ENCODE measurements at regions not wholly inside any gene's neighbourhood (a gene's known extent, or its start where the extent isn't known, plus 50 kb on each side); places are given as distances from the start of the nearest gene placed in this dataset.

GRCh38 chr4:163852246-163852645 lies 357.8 kb downstream of the TMA16 start:
- H4K20me1 ChIP-seq (replicated peaks in 1 of 2; ENCODE audit: control insufficient read depth in 1 of 2, insufficient read depth in 2 of 2, low read length in 2 of 2) = no peaks in the 10 kb centered on the region
- no peak for FAIRE-seq
- TF ChIP-seq NANOG (IDR thresholded peaks at IDR 0.05; ENCODE audit: insufficient read depth, low read depth, low read length, poor library complexity, severe bottlenecking) = no peak
- no peak for TF ChIP-seq ATF2 (IDR thresholded peaks at IDR 0.05; ENCODE audit: low read length)
- TF ChIP-seq CTBP2 (IDR thresholded peaks at IDR 0.05; ENCODE audit: borderline replicate concordance, insufficient read depth, insufficient read length, low read length) = no peak
- TF ChIP-seq KDM5A (IDR thresholded peaks at IDR 0.05; ENCODE audit: low read length) = no peak
- TF ChIP-seq TAF1 (IDR thresholded peaks at IDR 0.05; ENCODE audit: low read depth, low read length) = no peak
- TF ChIP-seq RAD21 (IDR thresholded peaks at IDR 0.05 in 1 of 2, conservative IDR thresholded peaks at IDR 0.05 in 1 of 2; ENCODE audit: low read depth in 2 of 2, low read length in 2 of 2) = no peak
- TF ChIP-seq RBBP5 (IDR thresholded peaks at IDR 0.05; ENCODE audit: borderline replicate concordance, low read depth, low read length) = no peak
- no peak for TF ChIP-seq USF2 (IDR thresholded peaks at IDR 0.05; ENCODE audit: low read length)
- TF ChIP-seq MAX (IDR thresholded peaks at IDR 0.05) = no peak
- TF ChIP-seq CBX5 (IDR thresholded peaks at IDR 0.05; ENCODE audit: low read depth, low read length) = no peak
- TF ChIP-seq EP300 (IDR thresholded peaks at IDR 0.05; ENCODE audit: borderline replicate concordance in 1 of 2, low read depth in 2 of 2, low read length in 2 of 2) = no peak

More at GRCh38 chr4:163852246-163852645, 357.8 kb downstream of the TMA16 start:
- Histone ChIP-seq H4K5ac (ENCODE audit: insufficient read length, low read depth, low read length) (no peak overlapping the region), H2AK5ac (ENCODE audit: low read depth, low read length) (no peak overlapping the region), H3K4ac (replicated peaks; ENCODE audit: insufficient read length, low read depth, low read length) (no peak overlapping the region), H2BK120ac (replicated peaks; ENCODE audit: low read depth, low read length) (no peak overlapping the region), H3K79me2 (ENCODE audit: control insufficient read depth in 1 of 2, insufficient read depth in 2 of 2, low read length in 2 of 2) (no peaks in the 10 kb centered on the region), H3K4me3 (ENCODE audit: extremely low read depth in 1 of 4, insufficient read depth in 2 of 4, low read depth in 3 of 4, low read length in 4 of 4) (no peak overlapping the region), H3K4me2 (ENCODE audit: insufficient read depth in 1 of 2, low read depth in 2 of 2, low read length in 2 of 2) (no peak overlapping the region), H3K27me3 (replicated peaks in 1 of 4; ENCODE audit: control insufficient read depth in 3 of 4, extremely low read depth in 1 of 4, insufficient read depth in 3 of 4, low read length in 3 of 4) (no peaks in the 10 kb centered on the region), H3K9ac (replicated peaks in 1 of 4; ENCODE audit: extremely low read depth in 1 of 4, low read depth in 3 of 4, low read length in 3 of 4) (no peak overlapping the region), H2BK12ac (ENCODE audit: low read depth, low read length) (no peak overlapping the region), H2BK5ac (ENCODE audit: low read depth, low read length) (no peak overlapping the region), H3K79me1 (ENCODE audit: low read depth, low read length) (no peaks in the 10 kb centered on the region), H2BK15ac (ENCODE audit: low read length) (no peak overlapping the region), H3K4me1 (replicated peaks in 1 of 4; ENCODE audit: control insufficient read depth in 3 of 4, insufficient read depth in 4 of 4, low read length in 3 of 4) (no peaks in the 10 kb centered on the region; a peak in 1 of 7 replicates), H4K8ac (ENCODE audit: extremely low read depth, insufficient read depth, low read length) (no peak overlapping the region), H3K18ac (ENCODE audit: extremely low read depth, low read length) (no peak overlapping the region), H3K56ac (replicated peaks; ENCODE audit: insufficient read length, low read depth, low read length) (no peak overlapping the region), H4K91ac (replicated peaks; ENCODE audit: insufficient read length, low read length) (no peak overlapping the region), H3K14ac (ENCODE audit: insufficient read length) (no peak overlapping the region), H3K9me3 (ENCODE audit: insufficient read depth in 2 of 2, low read depth in 1 of 2, low read length in 1 of 2) (no peaks in the 10 kb centered on the region), H2BK20ac (ENCODE audit: low read length) (no peak overlapping the region), H3K36me3 (ENCODE audit: control insufficient read depth in 2 of 4, insufficient read depth in 4 of 4, low read length in 3 of 4) (no peaks in the 10 kb centered on the region), H3K23me2 (ENCODE audit: low read depth, low read length) (no peaks in the 10 kb centered on the region), H3K27ac (ENCODE audit: low read depth, low read length) (no peak overlapping the region), H3K23ac (ENCODE audit: insufficient read length) (no peak overlapping the region), H2AFZ (ENCODE audit: low read length) (no peak overlapping the region)
- no peak for DNase-seq (ENCODE audit: low read depth in 1 of 2, low spot score in 2 of 2)
- POLR2A ChIA-PET (ENCODE audit: partially characterized antibody) = no interaction called here
- 90% methylated on average over 3 of the region's 3 CpGs; no CpG with 5 or more reads in 1 of the 2 experiments for WGBS, 2 experiments (ENCODE audit: extremely low coverage in 1 of 2, insufficient coverage in 1 of 2, insufficient read length in 1 of 2, insufficient replicate concordance in 2 of 2, low coverage in 1 of 2, low lambda C conversion rate in 2 of 2, missing lambda C conversion rate in 1 of 2)
- CTCF ChIA-PET (ENCODE audit: partially characterized antibody) = no interaction called here

All from H1 (cell line).